Endothelial cell of umbilical vein (primary cell): ENCODE measurements at regions not wholly inside any gene's neighbourhood (a gene's known extent, or its start where the extent isn't known, plus 50 kb on each side); places are given as distances from the start of the nearest gene placed in this dataset.

ENCODE experiments used
- BruUV-seq: library from RNA; stranded (reverse); fragments of 400-500 nt; replicated peaks from 2 replicates; lab custom pipeline; 2021; lab: Mats Ljungman, UMichigan
- CTCF ChIA-PET: fragments of 300-600, 350-600 bp; sonication (Branson Sonifier 250); formaldehyde crosslinking; loops from one replicate; lab custom pipeline; 2021; ENCODE audit warnings: antibody characterized with exemption, inconsistent platforms; lab: Charles Lee
- POLR2A ChIA-PET: fragments of 300-600, 350-600 bp; sonication (Branson Sonifier 250); formaldehyde crosslinking; loops from one replicate; lab custom pipeline; 2021; ENCODE audit warnings: antibody characterized with exemption, inconsistent platforms; lab: Charles Lee
- DNase-seq: peaks from one replicate; pipeline ENCODE4 v3.0.0-alpha.2; 2011; ENCODE audit warnings: low read depth, low spot score
- FAIRE-seq: peaks from 2 replicates; lab custom pipeline; 2011; peaks lifted over from hg19 to GRCh38; lab: Jason Lieb, UNC
- H2AFZ ChIP-seq: 2 replicates; pipeline ENCODE4 v1.6.0; 2012; ENCODE audit warnings: low read depth, low read length, control low read depth, inconsistent platforms
- H3K27ac ChIP-seq: 2 replicates; pipeline ENCODE4 v1.5.1; 2011; ENCODE audit warnings: low read depth, mild to moderate bottlenecking, control low read depth, low read length, moderate library complexity; ENCODE audit not compliant: insufficient read depth
- H3K27me3 ChIP-seq, 2 experiments: 2 replicates each; pipeline versions ENCODE4 v1.6.0 to v1.6.1; 2011; ENCODE audit warnings: low read length in 2 of 2, mixed read lengths in 1 of 2; ENCODE audit not compliant: control insufficient read depth in 2 of 2, insufficient read depth in 2 of 2
- H3K36me3 ChIP-seq, 2 experiments: 2 replicates in 1 of 2; 3 replicates in 1 of 2; pipeline ENCODE4 v1.5.1; 2011; ENCODE audit warnings: low read length in 2 of 2, mild to moderate bottlenecking in 1 of 2, moderate library complexity in 1 of 2; ENCODE audit not compliant: control insufficient read depth in 2 of 2, insufficient read depth in 2 of 2; ENCODE audit errors: extremely low read depth in 1 of 2
- H3K4me1 ChIP-seq: 3 replicates; pipeline ENCODE4 v1.5.1; 2011; ENCODE audit warnings: mild to moderate bottlenecking, low read length; ENCODE audit not compliant: control insufficient read depth, insufficient read depth; ENCODE audit errors: extremely low read depth
- H3K4me2 ChIP-seq: 2 replicates; pipeline ENCODE4 v1.6.1; 2011; ENCODE audit warnings: low read length, control low read depth, mixed read lengths; ENCODE audit not compliant: insufficient read depth
- H3K4me3 ChIP-seq, 3 experiments: fragments of 200-600 bp in 1 of 3; sonication (generic), shearing (Covaris generic) in 1 of 3; replicated peaks in 1 of 3; 2 replicates each; pipeline ENCODE4 v1.5.1; 2011 to 2016; ENCODE audit warnings: control low read depth in 3 of 3, low read length in 3 of 3, mild to moderate bottlenecking in 2 of 3, inconsistent platforms in 1 of 3, low read depth in 1 of 3, moderate library complexity in 1 of 3; ENCODE audit not compliant: insufficient read depth in 1 of 3
- H3K79me2 ChIP-seq: 2 replicates; pipeline ENCODE4 v1.6.0; 2012; ENCODE audit warnings: low read length, inconsistent platforms; ENCODE audit not compliant: control insufficient read depth, insufficient read depth
- H3K9ac ChIP-seq: replicated peaks from 2 replicates; pipeline ENCODE3; 2011; ENCODE audit warnings: low read length, control low read depth; ENCODE audit not compliant: insufficient read depth; ENCODE audit errors: extremely low read depth
- H3K9me1 ChIP-seq: replicated peaks from 3 replicates; pipeline ENCODE4 v1.6.0; 2011; ENCODE audit warnings: mild to moderate bottlenecking, low read length; ENCODE audit not compliant: control insufficient read depth, insufficient read depth; ENCODE audit errors: extremely low read depth
- H3K9me3 ChIP-seq: replicated peaks from 2 replicates; pipeline ENCODE4 v1.5.1; 2012; ENCODE audit warnings: low read length, inconsistent platforms; ENCODE audit not compliant: control insufficient read depth, insufficient read depth
- H4K20me1 ChIP-seq: replicated peaks from 2 replicates; pipeline ENCODE3; 2011; ENCODE audit warnings: mild to moderate bottlenecking, low read length; ENCODE audit not compliant: control insufficient read depth, insufficient read depth; ENCODE audit errors: extremely low read depth
- EZH2 ChIP-seq: IDR thresholded peaks from 2 replicates; pipeline ENCODE4 v1.6.1; 2012; ENCODE audit warnings: borderline replicate concordance, low read depth, mild to moderate bottlenecking, moderate library complexity, low read length, inconsistent platforms; ENCODE audit not compliant: severe bottlenecking
- FOS ChIP-seq: IDR thresholded peaks from 2 replicates; pipeline ENCODE4 v1.6.1; 2011; ENCODE audit warnings: mild to moderate bottlenecking, low read length, moderate library complexity, borderline replicate concordance; ENCODE audit not compliant: insufficient read depth
- GATA2 ChIP-seq: IDR thresholded peaks from 2 replicates; pipeline ENCODE4 v1.7.0; 2011; ENCODE audit warnings: low read depth, mild to moderate bottlenecking, moderate library complexity, mixed read lengths, low read length; ENCODE audit not compliant: insufficient read length, insufficient read depth
- JUN ChIP-seq: IDR thresholded peaks from 2 replicates; pipeline ENCODE4 v1.6.1; 2011; ENCODE audit warnings: borderline replicate concordance, low read depth; ENCODE audit not compliant: insufficient read length, insufficient read depth
- MYC ChIP-seq: IDR thresholded peaks from one replicate; pipeline ENCODE4 v1.6.1; 2011; ENCODE audit warnings: mild to moderate bottlenecking, low read depth, low read length
- POLR2A ChIP-seq: IDR thresholded peaks from 2 replicates; pipeline ENCODE4 v1.6.1; 2012; ENCODE audit warnings: low read depth, mild to moderate bottlenecking, control low read depth, low read length
- POLR2AphosphoS5 ChIP-seq: IDR thresholded peaks from 2 replicates; pipeline ENCODE4 v1.6.1; 2012; ENCODE audit warnings: low read depth, mild to moderate bottlenecking, control low read depth, low read length, moderate library complexity; ENCODE audit not compliant: insufficient read depth
- dilution Hi-C: fragments of 300-500 bp; cut with MboI; formaldehyde crosslinking; loops from one replicate; pipeline ENCODE4 v1.15.0; 2019; ENCODE audit warnings: low sequenced_read_pairs; ENCODE audit not compliant: extremely low pct_ligation_motif_present
- intact Hi-C: fragments of 100-400 bp; cut with micrococcal nuclease; formaldehyde crosslinking; loops from one replicate; pipeline ENCODE4 v1.10.0; 2022
- TF ChIP-seq, protein P1 (sequence below), 2 donors: IDR thresholded peaks; 1 replicate in 1 of 2; 2 replicates in 1 of 2; pipeline ENCODE4 v1.5.1; 2011; ENCODE audit warnings: low read length in 2 of 2, mild to moderate bottlenecking in 2 of 2, moderate library complexity in 2 of 2, control low read depth in 1 of 2, inconsistent platforms in 1 of 2, low read depth in 1 of 2; ENCODE audit not compliant: insufficient read depth in 1 of 2; ENCODE audit errors: extremely low read depth in 1 of 2
- TF ChIP-seq, protein P2 (sequence below): IDR thresholded peaks from 2 replicates; pipeline ENCODE4 v1.6.1; 2011; ENCODE audit not compliant: insufficient read depth, insufficient read length

DNA sequence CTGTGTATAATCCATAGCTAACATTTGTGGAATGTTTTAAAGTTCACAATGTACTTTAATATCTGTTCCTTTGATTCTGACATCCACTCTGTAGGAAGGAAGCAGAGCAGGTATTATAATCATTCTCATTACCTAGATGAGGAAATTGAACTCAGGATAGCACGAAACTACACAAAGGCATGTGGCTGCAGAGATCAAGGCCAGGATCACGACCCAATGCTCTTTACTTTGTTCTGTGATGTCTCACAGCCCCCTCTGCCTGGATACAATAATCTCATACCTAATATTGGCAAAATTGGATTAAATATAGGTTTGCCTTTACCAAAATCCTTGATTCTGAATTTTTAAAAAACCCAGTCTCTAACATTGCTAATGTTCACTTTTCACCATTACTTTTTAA lies 298.0 kb upstream of the KITLG start:
- Histone ChIP-seq H3K4me3 (no peak overlapping the region), H3K27me3 (no peaks in the 10 kb centered on the region), H3K4me1 (no peaks in the 10 kb centered on the region), H3K4me2 (no peak overlapping the region), H3K36me3 (no peaks in the 10 kb centered on the region), H2AFZ (no peak overlapping the region), H4K20me1 (no peaks in the 10 kb centered on the region), H3K27ac (no peak overlapping the region), H3K79me2 (no peaks in the 10 kb centered on the region), H3K9me3 (no peaks in the 10 kb centered on the region), H3K9ac (no peak overlapping the region), H3K9me1 (no peaks in the 10 kb centered on the region)
- dilution Hi-C loops (no loop called here), intact Hi-C loops (no loop called here)
- no TSS peak for BruUV-seq
- ChIA-PET CTCF (no interaction called here), POLR2A (no interaction called here)
- TF ChIP-seq, protein P1, sequence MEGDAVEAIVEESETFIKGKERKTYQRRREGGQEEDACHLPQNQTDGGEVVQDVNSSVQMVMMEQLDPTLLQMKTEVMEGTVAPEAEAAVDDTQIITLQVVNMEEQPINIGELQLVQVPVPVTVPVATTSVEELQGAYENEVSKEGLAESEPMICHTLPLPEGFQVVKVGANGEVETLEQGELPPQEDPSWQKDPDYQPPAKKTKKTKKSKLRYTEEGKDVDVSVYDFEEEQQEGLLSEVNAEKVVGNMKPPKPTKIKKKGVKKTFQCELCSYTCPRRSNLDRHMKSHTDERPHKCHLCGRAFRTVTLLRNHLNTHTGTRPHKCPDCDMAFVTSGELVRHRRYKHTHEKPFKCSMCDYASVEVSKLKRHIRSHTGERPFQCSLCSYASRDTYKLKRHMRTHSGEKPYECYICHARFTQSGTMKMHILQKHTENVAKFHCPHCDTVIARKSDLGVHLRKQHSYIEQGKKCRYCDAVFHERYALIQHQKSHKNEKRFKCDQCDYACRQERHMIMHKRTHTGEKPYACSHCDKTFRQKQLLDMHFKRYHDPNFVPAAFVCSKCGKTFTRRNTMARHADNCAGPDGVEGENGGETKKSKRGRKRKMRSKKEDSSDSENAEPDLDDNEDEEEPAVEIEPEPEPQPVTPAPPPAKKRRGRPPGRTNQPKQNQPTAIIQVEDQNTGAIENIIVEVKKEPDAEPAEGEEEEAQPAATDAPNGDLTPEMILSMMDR (IDR thresholded peaks at IDR 0.05; ENCODE audit: extremely low read depth in 1 of 2, insufficient read depth in 1 of 2, low read depth in 1 of 2, low read length in 2 of 2), result no peak
- TF ChIP-seq POLR2A, result no peak
- TF ChIP-seq JUN, result no peak
- no peak for TF ChIP-seq FOS
- TF ChIP-seq MYC, result no peak
- TF ChIP-seq POLR2AphosphoS5, result no peak
- TF ChIP-seq, protein P2, sequence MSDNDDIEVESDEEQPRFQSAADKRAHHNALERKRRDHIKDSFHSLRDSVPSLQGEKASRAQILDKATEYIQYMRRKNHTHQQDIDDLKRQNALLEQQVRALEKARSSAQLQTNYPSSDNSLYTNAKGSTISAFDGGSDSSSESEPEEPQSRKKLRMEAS, result no peak
- TF ChIP-seq EZH2, result no peak
- no peak for TF ChIP-seq GATA2
- no peak for FAIRE-seq
- no peak for DNase-seq
